Testis (tissue), 2 donors: ENCODE measurements at regions not wholly inside any gene's neighbourhood (a gene's known extent, or its start where the extent isn't known, plus 50 kb on each side); places are given as distances from the start of the nearest gene placed in this dataset.

Experiments used
- CTCF ChIP-seq, 3 experiments: fragments of 450-650 bp in 2 of 3; fragments of 200-600 bp in 1 of 3; sonication (generic) in 1 of 3; IDR thresholded peaks; one replicate each; pipeline ENCODE4 v1.5.1; 2016 to 2019; ENCODE audit warnings: antibody characterized with exemption in 3 of 3, mild to moderate bottlenecking in 2 of 3, moderate library complexity in 1 of 3
- POLR2A ChIP-seq: fragments of 450-650 bp; IDR thresholded peaks from one replicate; pipeline ENCODE4 v1.6.1; 2017; ENCODE audit warnings: antibody characterized with exemption, mild to moderate bottlenecking, moderate library complexity

GRCh38 chr4:28976369-28976768 lies 1743.8 kb upstream of the PCDH7 start:
- TF ChIP-seq POLR2A (no peak), CTCF (IDR thresholded peaks at IDR 0.05) (no peak)
